DMS153 (cell line): ENCODE measurements at regions not wholly inside any gene's neighbourhood (a gene's known extent, or its start where the extent isn't known, plus 50 kb on each side); places are given as distances from the start of the nearest gene placed in this dataset.
"Not testable (repeated sequence)": the region's sequence is repeated elsewhere in the genome, so short reads cannot be mapped to it uniquely, and the experiment has no call there.

ENCODE experiments used
- DNase-seq: peaks from one replicate; lab custom pipeline; 2025; lab: John Stamatoyannopoulos, UW

GRCh38 chr4:132094017-132094416 lies 1055.1 kb upstream of the PCDH10 start:
- no peak for DNase-seq

- DNase-seq = no peak
These were observed 1052.1 kb upstream of the PCDH10 start for GRCh38 chr4:132097041-132097440.

- no peak for DNase-seq
These were observed 1047.6 kb upstream of the PCDH10 start for GRCh38 chr4:132101526-132101925.

- DNase-seq = no peak
These were observed 1040.3 kb upstream of the PCDH10 start for GRCh38 chr4:132108784-132109183.

- DNase-seq = no peak
These were observed 1034.2 kb upstream of the PCDH10 start for GRCh38 chr4:132114885-132115284.

GRCh38 chr4:132122741-132123140 lies 1026.4 kb upstream of the PCDH10 start:
- not testable (repeated sequence) for DNase-seq

GRCh38 chr4:132123870-132124623 lies 1025.0 kb upstream of the PCDH10 start:
- DNase-seq = no peak

GRCh38 chr4:132124624-132124974 lies 1024.5 kb upstream of the PCDH10 start:
- DNase-seq = no peak

GRCh38 chr4:132125131-132125530 lies 1024.0 kb upstream of the PCDH10 start:
- DNase-seq = no peak

- DNase-seq = no peak
These were observed 1016.7 kb upstream of the PCDH10 start for GRCh38 chr4:132132433-132132832.

GRCh38 chr4:132169660-132170059 lies 979.4 kb upstream of the PCDH10 start:
- DNase-seq = no peak

GRCh38 chr4:132180020-132180427 lies 969.1 kb upstream of the PCDH10 start:
- no peak for DNase-seq

GRCh38 chr4:132195176-132195575 lies 953.9 kb upstream of the PCDH10 start:
- no peak for DNase-seq

- DNase-seq = no peak
These were observed 945.5 kb upstream of the PCDH10 start for GRCh38 chr4:132203618-132204017.

- DNase-seq = no peak
These were observed 934.6 kb upstream of the PCDH10 start for GRCh38 chr4:132214519-132214918.

- DNase-seq = no peak
These were observed 930.7 kb upstream of the PCDH10 start for GRCh38 chr4:132218406-132218805.

- no peak for DNase-seq
These were observed 921.8 kb upstream of the PCDH10 start for GRCh38 chr4:132227151-132227856.

- DNase-seq = not testable (repeated sequence)
These were observed 921.3 kb upstream of the PCDH10 start for GRCh38 chr4:132227857-132228165.

GRCh38 chr4:132228676-132229075 lies 920.4 kb upstream of the PCDH10 start:
- no peak for DNase-seq

GRCh38 chr4:132230025-132230424 lies 919.1 kb upstream of the PCDH10 start:
- no peak for DNase-seq

- DNase-seq = no peak
These were observed 910.4 kb upstream of the PCDH10 start for GRCh38 chr4:132238697-132239096.

GRCh38 chr4:132240081-132240480 lies 909.0 kb upstream of the PCDH10 start:
- no peak for DNase-seq

- DNase-seq = no peak
These were observed 903.8 kb upstream of the PCDH10 start for GRCh38 chr4:132245319-132245718.

GRCh38 chr4:132264176-132264575 lies 884.9 kb upstream of the PCDH10 start:
- no peak for DNase-seq
